ENCODE measurements at regions not wholly inside any gene's neighbourhood (a gene's known extent, or its start where the extent isn't known, plus 50 kb on each side); places are given as distances from the start of the nearest gene placed in this dataset.

- no peak for DNase-seq
Observed at GRCh38 chr1:5491207-5491904, 500.9 kb downstream of the NPHP4 start.

- no peak for DNase-seq
Observed at GRCh38 chr1:5490635-5491034, 501.6 kb downstream of the NPHP4 start.

GRCh38 chr1:5488448-5488847 is 503.8 kb downstream of the NPHP4 start:
- no peak for DNase-seq

GRCh38 chr1:5485968-5486696 is 506.1 kb downstream of the NPHP4 start:
- DNase-seq = no peak

GRCh38 chr1:5485436-5485835 is 506.8 kb downstream of the NPHP4 start:
- DNase-seq = no peak

- DNase-seq = no peak
Observed at GRCh38 chr1:5484451-5485165, 507.6 kb downstream of the NPHP4 start.

GRCh38 chr1:5481889-5482288 is 510.3 kb downstream of the NPHP4 start:
- no peak for DNase-seq

- no peak for DNase-seq
Observed at GRCh38 chr1:5480906-5481305, 511.3 kb downstream of the NPHP4 start.

GRCh38 chr1:5479876-5480646 is 512.2 kb downstream of the NPHP4 start:
- DNase-seq = no peak

GRCh38 chr1:5478961-5479360 is 513.3 kb downstream of the NPHP4 start:
- DNase-seq = no peak

- no peak for DNase-seq
Observed at GRCh38 chr1:5478156-5478695, 514.0 kb downstream of the NPHP4 start.

- DNase-seq = no peak
Observed at GRCh38 chr1:5477716-5478115, 514.5 kb downstream of the NPHP4 start.

- DNase-seq = no peak
Observed at GRCh38 chr1:5475572-5475971, 516.7 kb downstream of the NPHP4 start.

- DNase-seq = no peak
Observed at GRCh38 chr1:5473268-5473667, 519.0 kb downstream of the NPHP4 start.

- no peak for DNase-seq
Observed at GRCh38 chr1:5466487-5466886, 525.7 kb downstream of the NPHP4 start.

GRCh38 chr1:5465281-5465711 is 526.9 kb downstream of the NPHP4 start:
- no peak for DNase-seq

- no peak for DNase-seq
Observed at GRCh38 chr1:5464366-5464765, 527.9 kb downstream of the NPHP4 start.

- no peak for DNase-seq
Observed at GRCh38 chr1:5460974-5461373, 531.3 kb downstream of the NPHP4 start.

- no peak for DNase-seq
Observed at GRCh38 chr1:5459839-5460610, 532.2 kb downstream of the NPHP4 start.

- no peak for DNase-seq
Observed at GRCh38 chr1:5458248-5458647, 534.0 kb downstream of the NPHP4 start.

GRCh38 chr1:5456090-5456811 is 536.0 kb downstream of the NPHP4 start:
- no peak for DNase-seq

Data from bone marrow (tissue), 2 donors.